Stimulated activated CD4-positive, alpha-beta T cell treated with anti-CD3 and anti-CD28 coated beads, Interleukin-15, amount 100 ng/mL, for 24 hours (primary cell): ENCODE measurements at regions not wholly inside any gene's neighbourhood (a gene's known extent, or its start where the extent isn't known, plus 50 kb on each side); places are given as distances from the start of the nearest gene placed in this dataset.

ENCODE experiments used
- DNase-seq: peaks from one replicate; pipeline ENCODE4 v3.0.0-alpha.2; 2020

- DNase-seq = no peak
Measured at GRCh38 chrX:38856670-38857265, 55.5 kb downstream of the MID1IP1 start.

- DNase-seq = no peak
Measured at GRCh38 chrX:38857736-38858523, 56.7 kb downstream of the MID1IP1 start.

GRCh38 chrX:38859602-38860001 is 58.3 kb downstream of the MID1IP1 start:
- no peak for DNase-seq

GRCh38 chrX:38860106-38861013 is 59.1 kb downstream of the MID1IP1 start:
- DNase-seq = peak; percentile 34

GRCh38 chrX:38861489-38861888 is 60.2 kb downstream of the MID1IP1 start:
- no peak for DNase-seq

- DNase-seq = no peak
Measured at GRCh38 chrX:38862100-38862499, 60.8 kb downstream of the MID1IP1 start.

GRCh38 chrX:38864165-38864564 is 62.9 kb downstream of the MID1IP1 start:
- DNase-seq = no peak

- DNase-seq = no peak
Measured at GRCh38 chrX:38868321-38868720, 67.1 kb downstream of the MID1IP1 start.

GRCh38 chrX:38868941-38869401 is 67.7 kb downstream of the MID1IP1 start:
- no peak for DNase-seq

- no peak for DNase-seq
Measured at GRCh38 chrX:38870361-38870895, 69.2 kb downstream of the MID1IP1 start.

- DNase-seq = no peak
Measured at GRCh38 chrX:38871129-38872029, 70.1 kb downstream of the MID1IP1 start.

- DNase-seq = no peak
Measured at GRCh38 chrX:38877366-38877765, 76.1 kb downstream of the MID1IP1 start.

- no peak for DNase-seq
Measured at GRCh38 chrX:38878641-38879340, 77.5 kb downstream of the MID1IP1 start.

GRCh38 chrX:38879631-38880220 is 78.5 kb downstream of the MID1IP1 start:
- no peak for DNase-seq

GRCh38 chrX:38880296-38880854 is 79.1 kb downstream of the MID1IP1 start:
- DNase-seq = no peak

GRCh38 chrX:38881066-38881465 is 79.8 kb downstream of the MID1IP1 start:
- DNase-seq = no peak

GRCh38 chrX:38881727-38882126 is 80.5 kb downstream of the MID1IP1 start:
- no peak for DNase-seq

- no peak for DNase-seq
Measured at GRCh38 chrX:38882894-38883626, 81.8 kb downstream of the MID1IP1 start.

- no peak for DNase-seq
Measured at GRCh38 chrX:38886112-38886511, 84.9 kb downstream of the MID1IP1 start.

- DNase-seq = no peak
Measured at GRCh38 chrX:38887222-38887621, 86.0 kb downstream of the MID1IP1 start.
